ENCODE measurements at regions not wholly inside any gene's neighbourhood (a gene's known extent, or its start where the extent isn't known, plus 50 kb on each side); places are given as distances from the start of the nearest gene placed in this dataset.

- Histone ChIP-seq H3K9ac (no peak overlapping the region), H3K9me3 (no peaks in the 10 kb centered on the region), H4K20me1 (ENCODE audit: insufficient read depth) (no peaks in the 10 kb centered on the region), H2AFZ (ENCODE audit: low read depth) (no peak overlapping the region), H3K27ac (ENCODE audit: low read depth in 2 of 2, low read length in 1 of 2) (no peak overlapping the region), H3K36me3 (replicated peaks in 1 of 2; ENCODE audit: control insufficient read depth in 1 of 2, insufficient read depth in 2 of 2, low read length in 1 of 2) (no peaks in the 10 kb centered on the region), H3K27me3 (ENCODE audit: insufficient read depth) (no peaks in the 10 kb centered on the region), H3K79me2 (ENCODE audit: insufficient read depth) (no peaks in the 10 kb centered on the region), H3F3A (replicated peaks; ENCODE audit: insufficient read depth) (peaks cover 3% of the 10 kb centered on the region), H3K4me3 (ENCODE audit: low read depth in 2 of 2, low read length in 1 of 2) (no peak overlapping the region), H3K4me2 (no peak overlapping the region), H3K9me2 (no peaks in the 10 kb centered on the region), H3K4me1 (ENCODE audit: control insufficient read depth in 1 of 2, insufficient read depth in 2 of 2, low read depth in 1 of 2, low read length in 1 of 2) (peaks cover 7 to 18% of the 10 kb centered on the region in 2 experiments; a peak in 3 of 4 replicates)
- CTCF ChIA-PET, result interaction anchor here (0.6 kb wide), 1 partner anchor 699 kb away, joined by 3 read pairs; no protein-coding TSS in a partner anchor
- POLR2A ChIA-PET, result no interaction called here
- 81% methylated on average over 7 of the region's 7 CpGs for WGBS (ENCODE audit: low lambda C conversion rate)
- TF ChIP-seq MEF2A (IDR thresholded peaks at IDR 0.05; ENCODE audit: borderline replicate concordance, low read depth), result no peak
- TF ChIP-seq IRF3 (IDR thresholded peaks at IDR 0.05; ENCODE audit: low read depth, low read length), result no peak
- TF ChIP-seq CHD2 (IDR thresholded peaks at IDR 0.05; ENCODE audit: low read length, partially characterized antibody), result no peak
- TF ChIP-seq MXI1 (IDR thresholded peaks at IDR 0.05; ENCODE audit: low read depth, low read length), result no peak
- TF ChIP-seq, protein P1, sequence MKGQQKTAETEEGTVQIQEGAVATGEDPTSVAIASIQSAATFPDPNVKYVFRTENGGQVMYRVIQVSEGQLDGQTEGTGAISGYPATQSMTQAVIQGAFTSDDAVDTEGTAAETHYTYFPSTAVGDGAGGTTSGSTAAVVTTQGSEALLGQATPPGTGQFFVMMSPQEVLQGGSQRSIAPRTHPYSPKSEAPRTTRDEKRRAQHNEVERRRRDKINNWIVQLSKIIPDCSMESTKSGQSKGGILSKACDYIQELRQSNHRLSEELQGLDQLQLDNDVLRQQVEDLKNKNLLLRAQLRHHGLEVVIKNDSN (IDR thresholded peaks at IDR 0.05; ENCODE audit: borderline replicate concordance, low read depth), result no peak
- no peak for TF ChIP-seq FOSL2 (IDR thresholded peaks at IDR 0.05; ENCODE audit: borderline replicate concordance, low read depth)
- no peak for TF ChIP-seq POLR2AphosphoS5 (IDR thresholded peaks at IDR 0.05; ENCODE audit: low read depth, low read length)
- no peak for TF ChIP-seq RFX5 (IDR thresholded peaks at IDR 0.05; ENCODE audit: low read length)
- no peak for TF ChIP-seq NRF1 (IDR thresholded peaks at IDR 0.05; ENCODE audit: low read depth, low read length)
- TF ChIP-seq, protein P2, sequence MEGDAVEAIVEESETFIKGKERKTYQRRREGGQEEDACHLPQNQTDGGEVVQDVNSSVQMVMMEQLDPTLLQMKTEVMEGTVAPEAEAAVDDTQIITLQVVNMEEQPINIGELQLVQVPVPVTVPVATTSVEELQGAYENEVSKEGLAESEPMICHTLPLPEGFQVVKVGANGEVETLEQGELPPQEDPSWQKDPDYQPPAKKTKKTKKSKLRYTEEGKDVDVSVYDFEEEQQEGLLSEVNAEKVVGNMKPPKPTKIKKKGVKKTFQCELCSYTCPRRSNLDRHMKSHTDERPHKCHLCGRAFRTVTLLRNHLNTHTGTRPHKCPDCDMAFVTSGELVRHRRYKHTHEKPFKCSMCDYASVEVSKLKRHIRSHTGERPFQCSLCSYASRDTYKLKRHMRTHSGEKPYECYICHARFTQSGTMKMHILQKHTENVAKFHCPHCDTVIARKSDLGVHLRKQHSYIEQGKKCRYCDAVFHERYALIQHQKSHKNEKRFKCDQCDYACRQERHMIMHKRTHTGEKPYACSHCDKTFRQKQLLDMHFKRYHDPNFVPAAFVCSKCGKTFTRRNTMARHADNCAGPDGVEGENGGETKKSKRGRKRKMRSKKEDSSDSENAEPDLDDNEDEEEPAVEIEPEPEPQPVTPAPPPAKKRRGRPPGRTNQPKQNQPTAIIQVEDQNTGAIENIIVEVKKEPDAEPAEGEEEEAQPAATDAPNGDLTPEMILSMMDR (IDR thresholded peaks at IDR 0.05), result no peak
- no peak for TF ChIP-seq FOXJ3 (CRISPR knock-in tag; IDR thresholded peaks at IDR 0.05)
- no peak for TF ChIP-seq GABPA (IDR thresholded peaks at IDR 0.05; ENCODE audit: low read depth)
- no peak for TF ChIP-seq TEAD4 (IDR thresholded peaks at IDR 0.05; ENCODE audit: borderline replicate concordance, insufficient read depth)
- TF ChIP-seq MAX (IDR thresholded peaks at IDR 0.05; ENCODE audit: low read depth), result no peak
- TF ChIP-seq EP300 (IDR thresholded peaks at IDR 0.05; ENCODE audit: borderline replicate concordance in 1 of 2, low read depth in 1 of 2, low read length in 1 of 2), result no peak
- DNase-seq, result no peak
Measured at GRCh38 chr6:22473991-22474682, 95.2 kb upstream of the HDGFL1 start.
